Midbrain (tissue), 1 donor: ENCODE measurements at regions not wholly inside any gene's neighbourhood (a gene's known extent, or its start where the extent isn't known, plus 50 kb on each side); places are given as distances from the start of the nearest gene placed in this dataset.

Experiments
- DNase-seq: peaks from one replicate; lab custom pipeline; 2025; lab: John Stamatoyannopoulos, UW

DNA sequence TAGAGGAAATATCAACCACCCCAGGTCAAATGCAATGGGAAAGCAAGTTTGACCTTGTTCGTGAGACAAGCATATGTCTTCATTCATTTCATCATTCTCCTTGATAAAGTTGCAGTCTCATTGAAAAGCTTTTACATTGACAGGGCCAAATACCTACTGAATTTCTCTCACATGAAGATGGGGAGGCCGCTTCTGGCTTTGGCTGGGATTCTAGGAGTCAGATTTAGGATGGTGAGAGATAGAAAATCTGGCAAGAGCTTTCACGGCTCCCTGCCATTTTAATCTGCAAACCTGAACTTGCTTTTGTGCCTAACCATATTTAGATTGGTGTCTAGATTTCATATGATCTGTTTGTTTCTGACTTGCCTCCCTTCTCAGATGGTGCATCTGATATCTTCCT is 88.0 kb downstream of the TMEM100 start:
- DNase-seq = no peak

GRCh38 chr17:55632893-55633292 is 89.8 kb downstream of the TMEM100 start:
- no peak for DNase-seq

DNA sequence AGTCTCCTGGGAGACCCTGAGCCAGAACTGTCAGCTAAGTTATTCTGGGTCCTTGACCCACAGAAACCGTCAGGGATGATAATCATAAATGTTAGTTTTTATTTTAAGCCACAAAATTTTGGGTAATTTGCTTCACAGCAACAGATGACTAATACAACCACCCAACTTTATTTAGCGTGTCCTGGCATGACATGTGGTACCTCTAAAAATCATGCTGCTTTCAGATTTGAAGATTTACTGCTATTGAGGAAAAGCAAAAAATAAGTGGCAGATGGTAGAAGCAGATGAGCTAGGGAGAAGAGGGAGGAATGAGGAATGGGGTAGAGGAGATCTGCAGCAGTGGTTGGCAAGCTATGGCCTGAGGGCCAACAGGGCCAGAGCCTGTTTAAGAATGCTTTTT is 90.4 kb downstream of the TMEM100 start:
- no peak for DNase-seq

- DNase-seq = no peak
These were observed 92.7 kb downstream of the TMEM100 start for GRCh38 chr17:55629995-55630394.

DNA sequence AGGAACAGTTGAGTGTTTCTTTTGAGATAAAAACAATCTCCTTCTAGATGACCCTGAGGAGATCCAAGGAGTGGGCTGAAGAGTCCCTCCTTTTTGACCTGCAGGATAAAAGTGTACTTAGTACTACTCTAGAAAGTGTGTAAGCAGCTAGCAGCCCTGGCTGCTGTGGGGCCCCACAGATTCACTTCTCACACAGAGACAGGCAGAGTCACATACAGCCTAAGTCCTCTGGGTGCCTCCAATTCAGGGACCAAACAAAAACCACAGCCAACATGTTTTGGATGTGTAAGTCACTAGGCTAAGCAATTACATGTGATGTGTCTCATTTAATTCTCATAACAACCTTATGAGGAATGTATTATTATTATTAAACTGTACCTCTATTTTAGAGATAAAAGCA is 97.1 kb downstream of the TMEM100 start:
- no peak for DNase-seq

GRCh38 chr17:55624772-55625433 is 97.8 kb downstream of the TMEM100 start:
- no peak for DNase-seq

GRCh38 chr17:55622547-55622946 is 100.1 kb downstream of the TMEM100 start:
- no peak for DNase-seq

- DNase-seq = no peak
These were observed 101.7 kb downstream of the TMEM100 start for GRCh38 chr17:55620945-55621344.

DNA sequence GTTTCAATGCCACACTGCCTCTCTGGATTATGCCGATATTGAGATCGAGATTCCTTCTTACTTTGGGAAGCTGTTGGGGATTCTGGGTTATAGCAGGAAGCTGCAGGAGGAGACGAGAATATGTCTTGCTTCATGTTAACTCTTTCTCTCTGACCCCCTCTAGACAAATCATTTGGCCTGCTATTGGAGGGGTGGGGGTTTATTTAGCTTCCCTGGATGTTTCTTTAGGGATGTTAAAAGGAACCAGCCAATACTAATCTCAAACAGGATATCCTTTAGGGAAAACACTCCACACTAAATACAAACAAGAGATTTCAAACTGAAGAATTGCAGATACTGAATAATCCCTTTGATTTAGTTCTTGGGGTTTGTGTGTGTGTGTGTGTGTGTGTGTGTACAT is 102.6 kb downstream of the TMEM100 start:
- no peak for DNase-seq

DNA sequence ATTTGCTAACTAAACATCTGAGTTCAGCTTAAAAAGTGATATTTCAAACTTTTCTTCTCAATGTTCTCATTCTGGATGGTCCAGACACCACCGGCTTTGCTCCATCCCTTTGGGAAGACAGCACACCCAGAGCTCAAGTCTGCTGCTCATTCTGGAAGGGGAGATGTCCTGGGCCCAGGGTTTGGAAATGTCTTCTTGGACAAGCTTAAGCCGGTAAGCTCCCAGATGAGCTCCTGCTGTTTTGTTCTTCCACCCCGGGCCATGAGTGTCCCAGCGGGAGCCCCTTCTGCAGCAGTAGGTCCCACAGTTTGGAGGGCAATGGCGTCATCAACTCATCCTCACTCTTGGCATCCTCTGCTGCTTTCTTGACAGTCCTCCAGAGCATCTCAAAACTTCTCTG is 105.2 kb downstream of the TMEM100 start:
- no peak for DNase-seq

GRCh38 chr17:55614061-55614460 is 102.8 kb upstream of the SMIM36 start:
- DNase-seq = no peak

- no peak for DNase-seq
These were observed 101.5 kb upstream of the SMIM36 start for GRCh38 chr17:55612691-55613141.

DNA sequence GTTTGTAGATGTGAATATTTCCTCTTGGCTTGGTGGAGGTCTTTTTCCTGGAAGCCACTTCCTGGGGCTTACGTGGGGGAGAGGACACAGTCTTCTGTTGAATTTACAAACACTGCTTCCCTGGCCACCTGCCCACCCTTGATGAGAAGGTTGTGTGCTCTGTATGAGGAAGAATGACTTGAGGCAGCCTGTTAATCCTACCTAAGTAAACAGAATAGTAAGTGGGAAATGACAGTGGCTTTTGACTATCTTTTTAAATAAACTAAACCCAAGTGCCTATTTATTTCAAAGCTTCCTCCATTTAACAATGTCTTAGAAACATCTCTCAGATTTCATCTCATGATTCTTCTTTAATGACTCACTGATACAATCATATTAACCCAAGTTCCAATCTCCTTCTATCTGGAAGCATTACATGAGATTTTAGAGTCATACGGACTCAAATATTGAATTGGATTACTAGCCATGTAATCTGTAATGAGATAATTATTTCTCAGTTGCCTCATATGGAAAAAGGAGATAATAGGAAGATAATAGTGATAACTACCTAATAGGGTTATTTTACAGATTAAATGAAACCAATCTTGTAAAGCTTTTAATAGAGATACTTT is 96.6 kb upstream of the SMIM36 start:
- no peak for DNase-seq

- DNase-seq = no peak
These were observed 95.2 kb upstream of the SMIM36 start for GRCh38 chr17:55606488-55606815.

DNA sequence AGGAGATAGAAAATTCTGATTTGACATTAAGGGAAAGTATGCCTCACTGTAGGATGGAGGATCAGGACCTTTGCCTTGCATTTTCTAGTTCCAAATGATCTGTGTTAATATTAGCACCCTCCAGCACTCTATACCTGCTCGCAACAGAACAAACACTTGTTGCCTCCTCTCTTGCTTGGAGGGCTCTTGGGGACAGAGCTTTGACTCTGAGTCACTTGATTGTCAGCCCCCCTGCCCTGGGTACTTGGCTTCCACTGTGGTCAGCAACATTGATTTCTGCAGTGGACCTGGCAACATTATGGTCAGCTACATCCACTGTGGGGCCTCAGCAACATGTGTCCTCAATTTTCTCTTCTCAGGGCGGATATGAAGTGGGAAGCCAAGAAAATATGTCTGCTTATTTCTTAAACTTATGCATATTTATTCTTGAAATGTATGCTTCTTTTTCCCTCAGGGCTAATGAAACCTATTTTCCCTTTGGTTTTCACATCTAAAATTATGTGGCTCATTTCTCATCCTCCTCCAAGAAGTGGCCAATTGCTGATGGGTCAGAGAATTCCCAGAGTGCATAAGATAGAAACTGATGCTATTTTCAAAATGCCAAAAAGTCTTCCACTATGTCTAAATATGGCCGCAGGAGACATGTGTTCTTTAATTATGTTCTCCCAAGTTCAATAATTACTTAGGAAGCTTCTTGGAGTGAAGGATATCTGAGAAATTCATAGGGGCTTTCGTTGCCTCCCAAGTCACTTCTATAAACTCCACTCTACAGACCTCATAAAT is 94.6 kb upstream of the SMIM36 start:
- no peak for DNase-seq

DNA sequence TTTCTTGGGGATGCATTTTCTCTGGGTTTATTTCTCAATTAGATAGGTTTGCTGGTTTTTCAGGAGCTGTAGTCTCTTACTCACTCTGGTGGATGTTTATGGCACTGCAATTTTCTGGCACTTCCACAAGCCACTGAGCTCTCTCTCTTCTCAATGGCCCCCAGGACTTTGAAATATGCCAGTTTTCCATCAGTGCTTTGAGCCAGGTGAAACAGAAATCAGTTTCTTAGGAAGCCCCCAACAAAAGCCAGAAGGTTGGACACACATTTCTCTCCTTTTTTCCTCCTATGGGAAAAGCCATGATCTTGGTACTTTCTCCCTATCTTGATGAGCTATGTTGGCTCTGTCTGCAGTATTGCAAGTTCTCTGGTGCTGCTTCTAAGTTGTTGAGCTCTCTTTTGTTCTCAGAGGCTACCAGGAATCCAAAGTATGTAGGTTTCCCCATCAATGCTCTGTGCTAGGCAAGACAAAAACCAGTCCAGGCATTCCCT is 90.7 kb upstream of the SMIM36 start:
- no peak for DNase-seq

DNA sequence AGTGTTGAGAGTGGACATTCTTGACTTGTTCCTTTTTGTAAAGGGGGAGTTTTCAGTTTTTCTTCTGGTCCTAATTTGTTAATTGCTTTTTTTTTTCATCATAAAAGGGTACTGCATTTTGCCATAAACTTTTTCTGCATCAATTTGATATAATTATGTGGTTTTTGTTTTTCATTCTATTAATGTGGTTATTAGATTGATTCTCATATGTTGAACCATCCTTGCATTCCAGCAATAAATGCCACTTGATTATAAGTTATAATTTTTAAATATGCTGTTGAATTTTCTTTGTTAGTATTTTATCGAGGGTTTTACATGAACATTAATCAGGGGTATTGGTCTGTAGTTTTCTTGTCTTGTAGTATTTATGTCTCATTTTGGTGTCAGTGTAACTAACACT is 87.2 kb upstream of the SMIM36 start:
- DNase-seq = no peak

GRCh38 chr17:55588446-55589242 is 77.4 kb upstream of the SMIM36 start:
- DNase-seq = no peak

- DNase-seq = no peak
These were observed 76.4 kb upstream of the SMIM36 start for GRCh38 chr17:55587608-55588139.

GRCh38 chr17:55585629-55586028 is 74.4 kb upstream of the SMIM36 start:
- no peak for DNase-seq

DNA sequence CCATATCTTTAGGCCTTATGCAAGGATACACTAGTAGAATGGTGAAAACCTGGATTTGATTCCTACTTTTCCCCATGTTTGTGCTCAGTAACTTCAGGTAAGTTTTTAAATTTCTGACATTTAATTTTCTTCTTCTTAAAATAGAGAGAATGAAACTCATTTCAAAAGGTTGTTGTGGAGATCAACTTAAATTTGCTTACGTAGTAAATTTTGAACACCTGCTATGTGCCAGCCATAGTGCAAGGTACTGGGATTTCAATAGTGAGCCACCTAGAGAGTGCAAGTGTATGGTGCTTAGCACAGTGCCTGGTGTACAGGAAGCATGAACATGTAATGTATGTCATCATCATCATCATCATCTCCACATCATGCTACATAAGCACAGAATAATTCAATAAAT is 73.6 kb upstream of the SMIM36 start:
- DNase-seq = no peak

DNA sequence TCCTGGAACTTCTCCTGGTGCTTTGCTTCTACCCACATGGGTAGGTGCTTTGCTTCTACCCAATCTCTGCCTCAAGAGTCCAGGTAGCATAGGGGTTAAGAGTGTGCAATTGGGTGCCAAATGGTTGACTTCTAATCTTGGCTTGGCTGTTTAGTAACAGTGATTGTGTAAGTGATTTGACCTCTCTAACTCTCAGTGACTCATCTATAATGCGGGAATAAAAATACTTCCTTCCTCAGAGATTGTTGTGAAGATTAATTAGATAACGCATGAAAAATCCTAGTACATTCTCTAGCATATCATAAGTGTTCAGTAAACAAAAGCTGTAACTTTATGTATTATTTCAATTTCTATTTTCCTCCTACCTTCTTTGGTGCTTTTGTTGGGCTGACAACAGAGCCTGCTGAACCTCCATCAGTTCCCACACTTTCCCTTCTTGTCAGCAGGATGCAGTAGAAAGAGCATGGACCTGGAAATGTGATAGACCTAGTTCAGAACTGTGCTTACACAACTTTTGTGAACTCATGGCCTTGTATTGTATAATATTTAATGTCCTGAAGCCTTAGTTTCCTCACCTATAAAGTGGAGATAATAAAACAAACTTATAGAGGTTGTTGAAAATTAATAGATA is 72.9 kb upstream of the SMIM36 start:
- DNase-seq = no peak
